ENCODE measurements at regions not wholly inside any gene's neighbourhood (a gene's known extent, or its start where the extent isn't known, plus 50 kb on each side); places are given as distances from the start of the nearest gene placed in this dataset.

DNA sequence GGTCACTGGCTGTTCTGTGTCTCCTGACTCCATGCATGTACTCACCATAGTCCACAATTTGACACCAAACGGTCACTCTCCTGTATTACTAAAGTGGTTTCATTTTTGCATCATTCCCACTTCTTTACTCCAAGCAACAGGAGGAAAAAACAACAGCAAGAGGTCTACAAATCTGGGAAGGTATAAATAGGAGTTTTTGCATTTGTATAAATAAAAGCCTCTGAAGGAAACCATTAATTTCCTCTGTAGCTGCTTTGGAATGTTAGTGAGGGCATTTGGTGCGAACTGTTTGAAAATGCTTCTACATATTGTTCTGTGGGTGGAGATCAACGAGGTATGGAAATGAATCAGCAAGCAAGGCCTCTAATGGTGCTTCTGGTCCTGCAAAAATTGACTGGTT, 148.5 kb upstream of the DLX2 start:
- TF ChIP-seq CTCF (conservative IDR thresholded peaks at IDR 0.05; ENCODE audit: low read depth, low read length), result no peak
- peak; percentile 55 for DNase-seq (ENCODE audit: low read depth)
- H3K4me3 ChIP-seq (ENCODE audit: low read depth, low read length), result no peak overlapping the region

DNA sequence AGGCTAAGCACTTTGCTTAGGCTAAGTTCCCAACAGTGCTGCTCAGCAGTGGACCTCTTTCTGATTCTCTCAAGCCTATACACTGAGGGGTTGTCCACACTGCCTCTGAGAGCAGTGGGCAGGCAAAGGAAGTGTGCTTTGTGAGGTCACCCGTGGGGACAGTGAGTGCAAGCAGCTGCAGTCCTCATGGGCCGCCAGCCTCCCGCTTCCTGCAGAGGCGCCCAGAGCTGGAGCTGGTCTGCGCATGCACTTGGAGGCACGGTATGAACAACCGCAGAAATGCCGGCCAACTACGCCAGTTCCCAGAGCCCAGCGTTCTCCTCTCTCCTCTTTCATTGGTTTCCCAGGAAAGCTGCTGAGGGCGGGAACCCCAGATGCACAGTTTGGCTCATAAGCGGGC, 149.5 kb upstream of the DLX2 start:
- no peak overlapping the region for H3K4me3 ChIP-seq (ENCODE audit: low read depth, low read length)
- TF ChIP-seq CTCF (conservative IDR thresholded peaks at IDR 0.05; ENCODE audit: low read depth, low read length), result no peak
- DNase-seq (ENCODE audit: low read depth), result no peak

DNA sequence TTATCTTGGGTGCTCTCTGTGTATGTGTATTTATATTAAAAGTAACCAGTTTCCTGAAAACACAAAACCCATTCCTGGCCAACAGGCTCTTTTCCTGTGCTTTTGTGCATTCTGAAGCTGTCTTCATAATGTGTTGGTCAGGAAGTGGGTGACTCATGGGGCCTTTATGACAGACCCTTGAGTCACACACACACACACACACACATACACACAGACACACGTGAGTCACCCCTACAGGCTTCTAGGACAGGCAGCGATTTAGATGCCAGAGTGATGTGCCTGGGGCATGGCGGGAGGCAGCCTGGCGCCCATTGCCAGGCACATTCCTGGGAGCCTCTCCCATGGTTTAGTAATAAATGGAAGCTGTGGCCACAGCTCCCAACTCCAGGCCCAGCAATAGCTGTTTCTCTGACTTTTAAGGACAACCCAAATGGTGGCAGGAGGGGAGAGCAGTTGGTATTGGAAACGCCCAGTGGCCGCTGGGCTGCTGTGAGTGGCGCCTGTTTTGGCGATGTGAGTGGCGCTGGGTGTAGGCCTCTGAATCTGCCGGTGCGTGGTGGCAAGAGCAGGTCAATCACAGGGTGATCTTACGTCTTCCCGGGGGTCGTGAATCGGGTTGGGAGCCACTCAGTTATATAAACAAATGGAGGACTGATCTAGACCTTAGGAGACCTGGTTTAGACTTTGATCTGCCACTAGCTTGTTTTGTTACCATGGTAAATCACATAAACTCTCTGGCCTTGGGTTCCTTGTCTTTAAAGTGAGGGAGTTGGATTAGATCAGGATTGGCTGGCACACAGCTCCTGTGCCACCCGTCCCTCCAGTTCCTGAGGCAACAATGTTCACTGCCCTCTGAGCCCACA, 150.7 kb upstream of the DLX2 start:
- DNase-seq (ENCODE audit: low read depth), result peak; percentile 99
- no peak overlapping the region for H3K4me3 ChIP-seq (ENCODE audit: low read depth, low read length)
- TF ChIP-seq CTCF (conservative IDR thresholded peaks at IDR 0.05; ENCODE audit: low read depth, low read length), result no peak

GRCh38 chr2:172256886-172257285, 154.2 kb upstream of the DLX2 start:
- no peak for DNase-seq (ENCODE audit: low read depth)
- no peak overlapping the region for H3K4me3 ChIP-seq (ENCODE audit: low read depth, low read length)
- no peak for TF ChIP-seq CTCF (conservative IDR thresholded peaks at IDR 0.05; ENCODE audit: low read depth, low read length)

DNA sequence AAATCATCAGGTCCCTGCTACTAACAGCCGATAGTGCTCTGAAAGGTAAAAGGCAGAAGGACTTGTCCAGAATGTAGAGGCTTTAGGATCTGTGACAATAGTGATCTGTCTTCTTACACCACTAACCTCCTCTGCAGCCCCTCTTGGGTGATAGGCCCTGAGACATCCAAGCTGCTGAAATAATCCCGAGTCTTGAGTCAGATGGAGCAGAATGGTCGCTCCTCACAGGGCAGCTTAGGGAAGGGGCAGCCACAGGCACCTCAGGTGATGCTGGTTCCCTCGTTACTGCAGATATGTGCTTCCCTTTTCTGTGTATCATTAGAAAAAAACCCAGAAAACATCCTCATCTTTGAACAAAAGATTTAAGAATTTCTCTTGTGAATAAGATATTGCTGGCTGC, 157.1 kb upstream of the DLX2 start:
- TF ChIP-seq CTCF (conservative IDR thresholded peaks at IDR 0.05; ENCODE audit: low read depth, low read length), result no peak
- no peak overlapping the region for H3K4me3 ChIP-seq (ENCODE audit: low read depth, low read length)
- no peak for DNase-seq (ENCODE audit: low read depth)

DNA sequence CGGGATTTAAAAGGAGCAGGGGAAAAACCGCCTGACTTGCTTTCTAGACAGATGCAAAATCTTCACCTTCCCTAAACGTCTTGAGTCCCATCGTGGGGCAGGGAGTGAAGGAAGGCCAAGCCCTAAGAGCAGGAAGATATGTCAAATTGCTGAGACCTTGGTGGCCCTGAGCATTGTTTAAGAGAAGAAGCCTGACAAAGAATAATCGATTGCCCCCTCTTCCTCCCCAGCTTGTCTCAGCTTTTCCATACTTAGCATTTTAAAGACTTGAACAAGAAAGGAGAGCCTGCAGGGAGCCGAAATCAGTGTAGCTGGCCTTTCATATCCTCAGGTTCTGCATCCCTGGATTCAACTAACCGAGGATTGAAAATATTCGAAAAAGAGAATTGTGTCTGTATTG, 157.6 kb upstream of the DLX2 start:
- DNase-seq (ENCODE audit: low read depth), result no peak
- no peak for TF ChIP-seq CTCF (conservative IDR thresholded peaks at IDR 0.05; ENCODE audit: low read depth, low read length)
- no peak overlapping the region for H3K4me3 ChIP-seq (ENCODE audit: low read depth, low read length)

DNA sequence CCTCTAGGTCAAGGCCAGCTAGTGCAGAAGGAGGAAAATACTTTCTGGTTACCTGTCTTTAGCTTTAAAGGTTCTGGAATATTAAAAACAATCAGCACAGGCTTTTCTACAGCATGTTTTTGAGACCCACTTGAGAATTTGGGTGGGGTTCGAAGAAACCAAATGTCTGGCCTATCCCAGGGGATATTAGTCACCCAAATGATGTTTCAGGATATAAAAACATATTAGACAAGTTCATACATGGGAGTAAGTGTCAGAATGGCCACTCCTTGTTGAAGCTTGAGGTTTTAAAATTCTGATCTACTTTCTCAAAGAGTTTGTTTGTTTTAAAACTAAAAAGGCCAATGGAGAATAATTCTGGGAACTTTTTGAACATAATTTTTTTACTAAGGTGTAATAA, 158.6 kb upstream of the DLX2 start:
- TF ChIP-seq CTCF (conservative IDR thresholded peaks at IDR 0.05; ENCODE audit: low read depth, low read length), result no peak
- DNase-seq (ENCODE audit: low read depth), result no peak
- H3K4me3 ChIP-seq (ENCODE audit: low read depth, low read length), result no peak overlapping the region

All from choroid plexus epithelial cell (primary cell).